Skin epidermis (tissue), 12 donors: ENCODE measurements at regions not wholly inside any gene's neighbourhood (a gene's known extent, or its start where the extent isn't known, plus 50 kb on each side); places are given as distances from the start of the nearest gene placed in this dataset.

Experiments used
- H3K27ac ChIP-seq, 21 experiments: fragments of 200-600 bp; sonication (generic) in 11 of 21; one replicate each; pipeline ENCODE4 v1.5.0; 2020; ENCODE audit warnings: mild to moderate bottlenecking in 3 of 21, inconsistent platforms in 2 of 21, moderate library complexity in 2 of 21
- H3K4me3 ChIP-seq, 7 experiments: fragments of 200-600 bp; sonication (generic) in 2 of 7; one replicate each; pipeline ENCODE4 v1.5.0; 2020; ENCODE audit warnings: inconsistent platforms in 2 of 7, mild to moderate bottlenecking in 2 of 7, moderate library complexity in 1 of 7

- no peak overlapping the region for H3K27ac ChIP-seq
Observed at GRCh38 chr14:104316723-104317491, 178.5 kb downstream of the KIF26A start.

GRCh38 chr14:104317492-104317805 is 179.1 kb downstream of the KIF26A start:
- Histone ChIP-seq H3K4me3 (no peak overlapping the region), H3K27ac (no peak overlapping the region)

More at GRCh38 chr14:104316723-104317491, 178.5 kb downstream of the KIF26A start:
- H3K4me3 ChIP-seq = no peak overlapping the region

DNA sequence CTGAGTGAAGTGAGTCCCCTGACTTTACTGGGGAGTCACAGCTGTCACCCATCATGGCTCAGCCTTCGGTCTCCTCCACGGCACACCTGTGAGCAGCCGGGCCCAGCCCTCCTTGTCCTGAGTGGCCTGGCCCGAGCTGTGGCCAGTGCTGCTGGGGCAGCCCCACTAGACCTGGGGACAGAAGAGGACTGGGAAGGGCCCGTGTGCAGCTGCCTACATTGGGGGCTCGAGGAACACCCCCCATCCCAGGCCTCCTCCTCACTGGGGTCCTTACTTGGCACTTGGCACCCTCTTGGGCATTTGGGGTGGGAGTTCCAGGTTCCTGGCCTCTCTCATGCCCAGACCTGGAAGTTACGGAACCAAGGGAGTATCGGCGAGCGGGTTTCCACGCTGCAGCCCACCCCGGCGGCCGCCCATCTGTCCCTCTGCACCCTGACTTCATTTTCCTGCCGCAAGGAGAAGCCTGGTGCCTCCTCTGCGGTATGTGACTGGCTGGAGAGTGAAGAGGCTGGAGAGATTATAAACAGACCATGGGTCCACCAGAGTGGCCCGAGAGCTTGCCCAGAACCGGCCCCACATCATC is 179.7 kb downstream of the KIF26A start:
- Histone ChIP-seq H3K27ac (no peak overlapping the region), H3K4me3 (no peak overlapping the region)

GRCh38 chr14:104318558-104319490 is 180.4 kb downstream of the KIF26A start:
- Histone ChIP-seq H3K27ac (no peak overlapping the region), H3K4me3 (no peak overlapping the region)

- H3K4me3 ChIP-seq = no peak overlapping the region
- H3K27ac ChIP-seq = no peak overlapping the region
Observed at GRCh38 chr14:104319491-104320241, 181.3 kb downstream of the KIF26A start.

- Histone ChIP-seq H3K4me3 (no peak overlapping the region), H3K27ac (no peak overlapping the region)
Observed at GRCh38 chr14:104320611-104321086, 182.3 kb downstream of the KIF26A start.

- H3K4me3 ChIP-seq = no peak overlapping the region
Observed at GRCh38 chr14:104321088-104321801, 182.9 kb downstream of the KIF26A start.

DNA sequence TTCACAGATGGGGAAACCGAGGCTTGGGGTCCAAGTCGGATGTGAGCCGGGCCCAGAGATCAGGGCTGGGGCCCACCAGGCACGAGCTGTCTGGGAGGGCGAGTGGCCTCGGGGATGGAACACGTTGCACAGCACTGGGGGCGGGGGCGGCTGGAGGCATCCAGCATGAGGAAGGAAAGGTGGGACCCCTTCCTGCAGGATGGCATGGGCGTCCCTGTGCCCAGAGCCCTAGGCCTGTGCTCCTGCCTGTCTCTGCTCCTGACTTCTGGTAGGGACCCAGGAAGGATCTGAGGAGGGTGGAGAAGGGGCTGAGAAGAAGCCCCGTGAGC is 183.4 kb downstream of the KIF26A start:
- no peak overlapping the region for H3K4me3 ChIP-seq
- no peak overlapping the region for H3K27ac ChIP-seq

More at GRCh38 chr14:104321088-104321801, 182.9 kb downstream of the KIF26A start:
- H3K27ac ChIP-seq = no peak overlapping the region

DNA sequence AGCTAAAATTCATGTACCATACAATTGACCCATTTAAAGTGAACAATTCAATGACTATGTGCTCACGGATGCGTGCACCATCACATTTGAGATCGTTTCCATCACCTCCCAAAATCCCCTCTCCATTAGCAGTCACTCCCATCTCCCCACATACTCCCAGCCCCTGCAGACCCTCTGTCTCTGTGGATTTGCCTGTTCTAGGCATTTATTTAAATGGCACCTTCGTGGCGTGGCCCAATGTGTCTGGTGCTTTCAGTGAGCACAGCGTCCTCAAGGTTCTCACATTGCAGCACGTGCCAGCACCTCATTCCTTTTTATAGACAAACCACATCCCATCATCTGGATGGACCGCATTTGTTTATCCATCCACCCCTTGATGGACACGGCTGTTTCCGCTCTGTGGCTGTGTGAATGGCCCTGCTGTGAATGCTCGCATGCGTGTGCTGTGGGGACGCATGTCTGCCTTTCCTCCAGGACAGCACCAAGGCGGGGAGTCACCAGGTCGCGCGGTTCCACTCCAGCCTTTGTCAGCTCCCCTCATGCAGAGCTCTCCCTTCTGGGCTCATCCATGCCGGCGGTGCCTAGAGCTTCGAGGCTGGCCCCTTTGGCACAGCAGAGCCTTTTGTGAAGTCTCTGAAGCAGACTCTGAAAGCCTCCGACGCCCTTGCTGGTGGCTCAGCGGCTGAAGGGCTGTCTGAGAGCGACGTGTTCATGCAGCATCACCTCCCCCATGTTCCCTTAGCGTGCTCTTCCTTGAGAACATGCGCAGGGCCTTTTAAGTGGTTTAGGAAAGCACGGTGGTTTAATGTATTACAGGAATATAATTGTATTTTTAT is 184.4 kb downstream of the KIF26A start:
- Histone ChIP-seq H3K4me3 (no peak overlapping the region), H3K27ac (no peak overlapping the region)

- Histone ChIP-seq H3K4me3 (no peak overlapping the region), H3K27ac (no peak overlapping the region)
Observed at GRCh38 chr14:104323551-104324175, 185.3 kb downstream of the KIF26A start.

DNA sequence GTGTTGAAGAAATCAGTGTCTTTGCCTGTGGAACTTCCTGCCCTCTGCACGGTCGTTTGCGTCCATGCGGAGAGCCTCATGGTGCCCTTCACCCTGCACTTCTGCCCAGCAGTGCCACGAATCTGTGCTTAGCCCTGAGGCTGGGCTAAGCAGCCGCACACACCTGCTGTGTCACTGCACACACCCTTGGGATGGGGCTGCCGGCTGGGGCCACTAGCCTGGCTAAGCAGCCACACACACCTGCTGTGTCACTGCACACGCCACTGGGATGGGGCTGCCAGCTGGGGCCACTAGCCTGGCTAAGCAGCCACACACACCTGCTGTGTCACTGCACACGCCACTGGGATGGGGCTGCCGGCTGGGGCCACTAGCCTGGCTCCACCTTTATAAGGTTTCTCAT is 188.5 kb downstream of the KIF26A start:
- Histone ChIP-seq H3K27ac (no peak overlapping the region), H3K4me3 (no peak overlapping the region)

- Histone ChIP-seq H3K27ac (no peak overlapping the region), H3K4me3 (no peak overlapping the region)
Observed at GRCh38 chr14:104328607-104329006, 190.2 kb downstream of the KIF26A start.

- Histone ChIP-seq H3K27ac (no peak overlapping the region), H3K4me3 (no peak overlapping the region)
Observed at GRCh38 chr14:104329793-104330192, 191.4 kb downstream of the KIF26A start.

- H3K27ac ChIP-seq = no peak overlapping the region
- H3K4me3 ChIP-seq = no peak overlapping the region
Observed at GRCh38 chr14:104331871-104332605, 193.7 kb downstream of the KIF26A start.

GRCh38 chr14:104332634-104333270 is 194.4 kb downstream of the KIF26A start:
- Histone ChIP-seq H3K4me3 (no peak overlapping the region), H3K27ac (no peak overlapping the region)

DNA sequence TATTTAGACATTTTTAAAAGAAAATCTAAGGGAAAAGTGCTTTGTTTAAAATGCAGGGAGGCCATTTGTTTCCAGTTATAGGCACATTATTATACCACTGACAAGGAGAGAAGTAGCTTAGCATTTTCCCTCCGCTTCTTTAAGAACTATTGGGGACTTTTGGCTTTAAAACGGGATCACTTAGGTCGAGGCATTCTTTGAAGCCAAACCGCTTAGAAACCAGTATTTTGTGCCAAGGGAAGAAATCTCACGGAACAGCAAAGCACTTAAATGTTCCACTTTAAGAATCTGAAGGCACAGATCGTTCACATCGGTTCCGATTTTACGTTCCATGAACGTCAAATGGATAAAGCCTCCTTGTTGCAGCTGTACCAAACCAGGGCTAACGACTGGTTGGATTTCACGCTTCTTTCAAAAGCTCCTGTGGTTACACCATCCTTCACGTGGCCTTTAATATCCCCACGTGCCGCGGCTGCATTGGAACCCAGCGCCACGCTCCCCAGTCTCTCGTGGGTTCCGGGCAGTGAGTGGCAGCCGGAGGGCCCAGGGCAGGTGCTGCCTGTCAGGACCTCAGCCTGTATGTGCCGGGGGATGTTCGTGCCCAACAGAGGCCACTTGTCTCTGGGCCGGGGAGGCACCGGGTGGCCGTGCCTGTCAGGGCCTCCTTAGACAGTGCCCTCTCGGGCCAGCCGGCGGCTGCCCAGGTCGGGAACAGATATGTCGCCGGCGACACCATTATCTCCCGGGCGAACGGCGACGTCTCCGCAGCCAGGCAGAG is 195.4 kb downstream of the KIF26A start:
- H3K4me3 ChIP-seq = no peak overlapping the region
- H3K27ac ChIP-seq = no peak overlapping the region
